ENCODE measurements at regions not wholly inside any gene's neighbourhood (a gene's known extent, or its start where the extent isn't known, plus 50 kb on each side); places are given as distances from the start of the nearest gene placed in this dataset.

GRCh38 chr4:156252358-156252921 is 298.8 kb upstream of the CTSO start:
- intact Hi-C loops (cut with DNase I), result no loop called here
- ATAC-seq (no peak), DNase-seq (no peak)
- H3K27me3 ChIP-seq, result no peaks in the 10 kb centered on the region
- TF ChIP-seq CTCF (IDR thresholded peaks at IDR 0.05) (no peak), POLR2A (IDR thresholded peaks at IDR 0.05) (no peak)
- WGBS, 4 donors, result 38 to 54% (median 44%) methylated on average over 2 of the region's 2 CpGs
- no peak overlapping the region for H3K4me3 ChIP-seq
- no peaks in the 10 kb centered on the region for H3K36me3 ChIP-seq
- H3K4me1 ChIP-seq, result no peaks in the 10 kb centered on the region
- no peak overlapping the region for H3K27ac ChIP-seq
- H3K9me3 ChIP-seq, result peaks cover 0 to 7% (median 0%) of the 10 kb centered on the region in 12 donors

- no peak for DNase-seq
- intact Hi-C loops (cut with DNase I), result no loop called here
- WGBS, 4 donors, result 60 to 80% (median 72%) methylated on average over 3 of the region's 3 CpGs
- no peak for ATAC-seq
- Histone ChIP-seq H3K36me3 (no peaks in the 10 kb centered on the region), H3K4me3 (no peak overlapping the region), H3K9me3 (peaks cover 0 to 7% (median 0%) of the 10 kb centered on the region in 12 donors), H3K27me3 (no peaks in the 10 kb centered on the region), H3K27ac (no peak overlapping the region), H3K4me1 (no peaks in the 10 kb centered on the region)
- TF ChIP-seq POLR2A (IDR thresholded peaks at IDR 0.05) (no peak), CTCF (IDR thresholded peaks at IDR 0.05) (no peak)
These were observed 297.9 kb upstream of the CTSO start for GRCh38 chr4:156251373-156252065.

GRCh38 chr4:156248917-156249316 is 295.3 kb upstream of the CTSO start:
- H3K36me3 ChIP-seq, result no peaks in the 10 kb centered on the region
- TF ChIP-seq CTCF (IDR thresholded peaks at IDR 0.05), result no peak
- no peak for TF ChIP-seq POLR2A (IDR thresholded peaks at IDR 0.05)
- H3K27me3 ChIP-seq, result no peaks in the 10 kb centered on the region
- no peak overlapping the region for H3K27ac ChIP-seq
- intact Hi-C loops (cut with DNase I), result no loop called here
- no peak overlapping the region for H3K4me3 ChIP-seq
- H3K9me3 ChIP-seq, result peaks cover 0 to 7% (median 0%) of the 10 kb centered on the region in 12 donors
- 66 to 79% (median 70%) methylated on average over 3 of the region's 3 CpGs for WGBS, 4 donors
- no peaks in the 10 kb centered on the region for H3K4me1 ChIP-seq
- ATAC-seq, result no peak
- DNase-seq, result no peak

- intact Hi-C loops (cut with DNase I), result no loop called here
- no peak overlapping the region for H3K4me3 ChIP-seq
- WGBS, 4 donors, result 41 to 61% (median 45%) methylated on average over 2 of the region's 2 CpGs
- peaks cover 0 to 9% (median 0%) of the 10 kb centered on the region in 12 donors for H3K9me3 ChIP-seq
- TF ChIP-seq POLR2A (IDR thresholded peaks at IDR 0.05) (no peak), CTCF (IDR thresholded peaks at IDR 0.05) (no peak)
- no peak for ATAC-seq
- H3K27me3 ChIP-seq, result no peaks in the 10 kb centered on the region
- no peak overlapping the region for H3K27ac ChIP-seq
- no peak for DNase-seq
- H3K4me1 ChIP-seq, result no peaks in the 10 kb centered on the region
- no peaks in the 10 kb centered on the region for H3K36me3 ChIP-seq
These were observed 293.8 kb upstream of the CTSO start for GRCh38 chr4:156247470-156247869.
